ENCODE measurements at regions not wholly inside any gene's neighbourhood (a gene's known extent, or its start where the extent isn't known, plus 50 kb on each side); places are given as distances from the start of the nearest gene placed in this dataset.
A peak's percentile ranks its signal among the peaks of the same experiment; 100 is the strongest.

GRCh38 chr18:46337271-46337670 lies 233.1 kb downstream of the HAUS1 start:
- Mint-ChIP-seq H3K27me3 (ENCODE audit: low read depth) (peaks cover 17% of the 10 kb centered on the region), H3K27ac (no peak overlapping the region), H3K9me3 (no peaks in the 10 kb centered on the region), H3K36me3 (no peaks in the 10 kb centered on the region), H3K4me1 (peaks cover 65% of the 10 kb centered on the region), H3K4me3 (no peak overlapping the region)
- no peak for TF ChIP-seq CDX4 (CRISPR knock-in tag; IDR thresholded peaks at IDR 0.05; ENCODE audit: borderline replicate concordance)
- TF ChIP-seq E2F1 (CRISPR knock-in tag; IDR thresholded peaks at IDR 0.05) = no peak
- TF ChIP-seq OVOL2 (CRISPR knock-in tag; IDR thresholded peaks at IDR 0.05; ENCODE audit: borderline replicate concordance) = no peak
- no peak for TF ChIP-seq E2F5 (CRISPR knock-in tag; IDR thresholded peaks at IDR 0.05)
- TF ChIP-seq PRRX2 (CRISPR knock-in tag; IDR thresholded peaks at IDR 0.05) = no peak
- no peak for TF ChIP-seq NR3C1 (CRISPR knock-in tag; conservative IDR thresholded peaks at IDR 0.05; ENCODE audit: low read depth)
- TF ChIP-seq SMAD3 (CRISPR knock-in tag; IDR thresholded peaks at IDR 0.05; ENCODE audit: borderline replicate concordance) = no peak
- no peak for TF ChIP-seq ATF1 (CRISPR knock-in tag; IDR thresholded peaks at IDR 0.05)
- TF ChIP-seq ZNF317 (CRISPR knock-in tag; IDR thresholded peaks at IDR 0.05; ENCODE audit: borderline replicate concordance, low read depth) = no peak
- TF ChIP-seq AR (CRISPR knock-in tag; IDR thresholded peaks at IDR 0.05) = no peak
- no peak for TF ChIP-seq RORB (CRISPR knock-in tag; IDR thresholded peaks at IDR 0.05)
- ATAC-seq (no peak), DNase-seq (ENCODE audit: low spot score) (no peak)
- ChIA-PET POLR2A (no interaction called here), CTCF (interaction anchor here (1.8 to 3.5 kb wide), 3 partner anchors 32 to 164 kb away, joined by 5 to 17 read pairs (median 10); a partner anchor contains a TSS)

DNA sequence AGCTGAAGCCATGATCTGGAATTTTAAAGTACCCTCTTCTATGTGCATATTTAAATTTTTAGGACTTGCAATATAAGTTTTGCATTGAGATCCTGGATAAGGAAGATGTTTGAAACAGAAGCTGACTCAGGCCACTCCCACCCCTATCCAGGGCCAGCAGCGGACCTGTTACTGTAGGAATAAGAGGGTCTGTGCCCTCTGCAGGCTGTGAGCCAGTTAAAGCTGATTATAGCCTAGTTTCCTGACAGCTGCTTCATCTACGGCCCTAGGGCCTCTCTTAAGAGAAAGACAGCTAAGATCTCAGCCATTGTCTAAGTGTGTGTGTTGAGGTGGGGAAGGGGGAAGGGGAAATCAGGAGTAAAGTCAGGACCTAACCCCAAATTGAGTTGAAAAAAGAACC lies 234.0 kb downstream of the HAUS1 start:
- DNase-seq (ENCODE audit: low spot score) (no peak), ATAC-seq (peak; percentile 54)
- POLR2A ChIA-PET = interaction anchor here (0.6 kb wide), 1 partner anchor 9 kb away, joined by 4 read pairs; no protein-coding TSS in a partner anchor
- CTCF ChIA-PET = interaction anchor here (0.7 to 3.5 kb wide), 11 partner anchors 8 to 1411 kb away, joined by 3 to 17 read pairs (median 5); a partner anchor contains a TSS
- H3K27ac Mint-ChIP-seq = peak overlapping the region; percentile 66; the same call in 1 of the 2 replicates
- H3K9me3 Mint-ChIP-seq = no peaks in the 10 kb centered on the region
- no peaks in the 10 kb centered on the region for H3K36me3 Mint-ChIP-seq
- peaks cover 8% of the 10 kb centered on the region for H3K27me3 Mint-ChIP-seq (ENCODE audit: low read depth)
- TF ChIP-seq PRRX2 (CRISPR knock-in tag; IDR thresholded peaks at IDR 0.05) (no peak), HMGA2 (CRISPR knock-in tag; IDR thresholded peaks at IDR 0.05) (no peak), ZNF671 (CRISPR knock-in tag; IDR thresholded peaks at IDR 0.05) (no peak), CBFB (CRISPR knock-in tag; IDR thresholded peaks at IDR 0.05; ENCODE audit: low read depth) (no peak), ZNF138 (CRISPR knock-in tag; conservative IDR thresholded peaks at IDR 0.05) (no peak), MAX (CRISPR knock-in tag; IDR thresholded peaks at IDR 0.05) (no peak), KAT7 (CRISPR knock-in tag; IDR thresholded peaks at IDR 0.05; ENCODE audit: borderline replicate concordance) (no peak), JUN (CRISPR knock-in tag; IDR thresholded peaks at IDR 0.05) (no peak), ATF1 (CRISPR knock-in tag; IDR thresholded peaks at IDR 0.05) (no peak)
- TF ChIP-seq, protein P1, sequence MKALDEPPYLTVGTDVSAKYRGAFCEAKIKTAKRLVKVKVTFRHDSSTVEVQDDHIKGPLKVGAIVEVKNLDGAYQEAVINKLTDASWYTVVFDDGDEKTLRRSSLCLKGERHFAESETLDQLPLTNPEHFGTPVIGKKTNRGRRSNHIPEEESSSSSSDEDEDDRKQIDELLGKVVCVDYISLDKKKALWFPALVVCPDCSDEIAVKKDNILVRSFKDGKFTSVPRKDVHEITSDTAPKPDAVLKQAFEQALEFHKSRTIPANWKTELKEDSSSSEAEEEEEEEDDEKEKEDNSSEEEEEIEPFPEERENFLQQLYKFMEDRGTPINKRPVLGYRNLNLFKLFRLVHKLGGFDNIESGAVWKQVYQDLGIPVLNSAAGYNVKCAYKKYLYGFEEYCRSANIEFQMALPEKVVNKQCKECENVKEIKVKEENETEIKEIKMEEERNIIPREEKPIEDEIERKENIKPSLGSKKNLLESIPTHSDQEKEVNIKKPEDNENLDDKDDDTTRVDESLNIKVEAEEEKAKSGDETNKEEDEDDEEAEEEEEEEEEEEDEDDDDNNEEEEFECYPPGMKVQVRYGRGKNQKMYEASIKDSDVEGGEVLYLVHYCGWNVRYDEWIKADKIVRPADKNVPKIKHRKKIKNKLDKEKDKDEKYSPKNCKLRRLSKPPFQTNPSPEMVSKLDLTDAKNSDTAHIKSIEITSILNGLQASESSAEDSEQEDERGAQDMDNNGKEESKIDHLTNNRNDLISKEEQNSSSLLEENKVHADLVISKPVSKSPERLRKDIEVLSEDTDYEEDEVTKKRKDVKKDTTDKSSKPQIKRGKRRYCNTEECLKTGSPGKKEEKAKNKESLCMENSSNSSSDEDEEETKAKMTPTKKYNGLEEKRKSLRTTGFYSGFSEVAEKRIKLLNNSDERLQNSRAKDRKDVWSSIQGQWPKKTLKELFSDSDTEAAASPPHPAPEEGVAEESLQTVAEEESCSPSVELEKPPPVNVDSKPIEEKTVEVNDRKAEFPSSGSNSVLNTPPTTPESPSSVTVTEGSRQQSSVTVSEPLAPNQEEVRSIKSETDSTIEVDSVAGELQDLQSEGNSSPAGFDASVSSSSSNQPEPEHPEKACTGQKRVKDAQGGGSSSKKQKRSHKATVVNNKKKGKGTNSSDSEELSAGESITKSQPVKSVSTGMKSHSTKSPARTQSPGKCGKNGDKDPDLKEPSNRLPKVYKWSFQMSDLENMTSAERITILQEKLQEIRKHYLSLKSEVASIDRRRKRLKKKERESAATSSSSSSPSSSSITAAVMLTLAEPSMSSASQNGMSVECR (CRISPR knock-in tag; IDR thresholded peaks at IDR 0.05; ENCODE audit: borderline replicate concordance) = no peak
- no peak overlapping the region for H3K4me3 Mint-ChIP-seq
- peaks cover 61% of the 10 kb centered on the region for H3K4me1 Mint-ChIP-seq
